Mesothelial cell of epicardium (in vitro differentiated cells): ENCODE measurements at regions not wholly inside any gene's neighbourhood (a gene's known extent, or its start where the extent isn't known, plus 50 kb on each side); places are given as distances from the start of the nearest gene placed in this dataset.

Experiments
- DNase-seq, 2 experiments: peaks; one replicate each; pipeline ENCODE4 v3.0.0; 2021; ENCODE audit warnings: low spot score in 2 of 2; ENCODE audit not compliant: unreplicated experiment in 2 of 2
- H3K27ac Mint-ChIP-seq: 2 replicates; pipeline ENCODE4 v1.8.0; 2021; ENCODE audit warnings: mixed read lengths
- H3K27me3 Mint-ChIP-seq: 2 replicates; pipeline ENCODE4 v1.8.0; 2021; ENCODE audit warnings: low read depth, mixed read lengths
- H3K36me3 Mint-ChIP-seq: 2 replicates; pipeline ENCODE4 v1.8.0; 2021; ENCODE audit warnings: mixed read lengths
- H3K4me1 Mint-ChIP-seq: 2 replicates; pipeline ENCODE4 v1.8.0; 2021; ENCODE audit warnings: mixed read lengths
- H3K4me3 Mint-ChIP-seq: 2 replicates; pipeline ENCODE4 v1.8.0; 2021; ENCODE audit warnings: mild to moderate bottlenecking, moderate library complexity, mixed read lengths
- H3K9me3 Mint-ChIP-seq: 2 replicates; pipeline ENCODE4 v1.8.0; 2021; ENCODE audit warnings: mixed read lengths
- TF ChIP-seq, protein P1 (sequence below): fragments of 200-600 bp; sonication (generic); IDR thresholded peaks from one replicate; pipeline ENCODE4 v1.5.0; 2021; ENCODE audit warnings: antibody characterized with exemption; ENCODE audit not compliant: unreplicated experiment

DNA sequence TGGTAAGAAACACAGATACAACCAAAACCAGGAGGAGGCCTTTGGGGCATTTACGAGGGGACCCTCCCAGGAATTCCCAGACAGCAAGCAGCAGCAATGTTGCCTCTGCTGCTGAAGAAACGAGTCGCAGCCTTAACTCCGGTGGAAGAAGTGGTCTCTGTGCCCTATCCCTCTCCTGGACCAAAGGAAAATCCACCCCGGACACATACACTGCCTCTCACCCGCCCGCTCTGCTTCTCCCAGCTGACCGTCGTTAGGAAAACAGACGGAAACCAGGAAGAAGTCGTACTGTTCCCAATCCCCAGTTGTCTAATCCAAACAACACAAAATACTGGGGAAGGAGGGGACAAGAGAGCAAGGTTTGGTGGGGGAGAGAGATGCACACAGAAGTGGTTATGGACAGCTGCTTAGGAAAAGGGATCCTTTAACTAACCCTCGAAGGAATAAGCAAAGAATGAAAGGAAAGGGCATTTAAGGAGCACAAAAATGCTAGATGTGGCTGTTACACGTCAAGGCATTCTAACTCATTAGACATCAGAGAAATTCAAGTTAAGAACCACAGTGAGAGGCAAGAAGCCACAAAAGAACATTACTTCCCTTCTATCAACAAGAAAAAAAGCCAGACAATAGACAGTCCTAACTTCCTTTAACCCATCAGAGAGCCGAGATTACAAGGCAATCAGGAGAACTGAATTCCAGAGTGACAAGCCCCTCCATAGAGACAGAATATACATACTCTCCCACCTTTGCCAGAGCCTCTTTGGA lies 71.9 kb downstream of the ACTL7B start:
- TF ChIP-seq, protein P1, sequence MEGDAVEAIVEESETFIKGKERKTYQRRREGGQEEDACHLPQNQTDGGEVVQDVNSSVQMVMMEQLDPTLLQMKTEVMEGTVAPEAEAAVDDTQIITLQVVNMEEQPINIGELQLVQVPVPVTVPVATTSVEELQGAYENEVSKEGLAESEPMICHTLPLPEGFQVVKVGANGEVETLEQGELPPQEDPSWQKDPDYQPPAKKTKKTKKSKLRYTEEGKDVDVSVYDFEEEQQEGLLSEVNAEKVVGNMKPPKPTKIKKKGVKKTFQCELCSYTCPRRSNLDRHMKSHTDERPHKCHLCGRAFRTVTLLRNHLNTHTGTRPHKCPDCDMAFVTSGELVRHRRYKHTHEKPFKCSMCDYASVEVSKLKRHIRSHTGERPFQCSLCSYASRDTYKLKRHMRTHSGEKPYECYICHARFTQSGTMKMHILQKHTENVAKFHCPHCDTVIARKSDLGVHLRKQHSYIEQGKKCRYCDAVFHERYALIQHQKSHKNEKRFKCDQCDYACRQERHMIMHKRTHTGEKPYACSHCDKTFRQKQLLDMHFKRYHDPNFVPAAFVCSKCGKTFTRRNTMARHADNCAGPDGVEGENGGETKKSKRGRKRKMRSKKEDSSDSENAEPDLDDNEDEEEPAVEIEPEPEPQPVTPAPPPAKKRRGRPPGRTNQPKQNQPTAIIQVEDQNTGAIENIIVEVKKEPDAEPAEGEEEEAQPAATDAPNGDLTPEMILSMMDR = no peak
- H3K4me3 Mint-ChIP-seq = no peak overlapping the region
- H3K36me3 Mint-ChIP-seq = no peaks in the 10 kb centered on the region
- DNase-seq = no peak
- no peaks in the 10 kb centered on the region for H3K9me3 Mint-ChIP-seq
- peaks cover 27% of the 10 kb centered on the region for H3K4me1 Mint-ChIP-seq
- H3K27ac Mint-ChIP-seq = no peak overlapping the region
- peaks cover 5% of the 10 kb centered on the region for H3K27me3 Mint-ChIP-seq

DNA sequence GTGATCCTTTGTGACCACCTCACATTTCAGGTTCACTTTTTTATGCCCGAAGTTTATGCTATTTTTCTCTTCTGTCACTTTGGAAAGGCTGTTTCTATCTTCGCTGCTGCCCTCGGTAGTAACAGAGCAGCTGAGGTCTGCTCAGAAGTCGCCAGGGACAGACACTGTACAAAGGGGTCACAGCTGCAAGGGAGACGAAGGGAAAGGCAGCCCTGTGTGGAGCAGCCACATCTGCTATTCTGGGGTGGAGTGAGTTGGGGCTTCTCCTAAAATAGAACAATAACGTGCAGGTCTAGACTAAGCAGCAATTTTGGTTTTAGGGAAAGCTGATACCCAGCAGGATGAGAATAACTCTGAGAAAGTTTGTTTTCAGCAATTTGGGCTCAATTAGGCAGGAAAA lies 72.5 kb downstream of the ACTL7B start:
- no peaks in the 10 kb centered on the region for H3K36me3 Mint-ChIP-seq
- TF ChIP-seq, protein P1 = no peak
- DNase-seq = no peak
- no peaks in the 10 kb centered on the region for H3K9me3 Mint-ChIP-seq
- H3K27me3 Mint-ChIP-seq = peaks cover 7% of the 10 kb centered on the region
- peaks cover 27% of the 10 kb centered on the region for H3K4me1 Mint-ChIP-seq
- no peak overlapping the region for H3K4me3 Mint-ChIP-seq
- H3K27ac Mint-ChIP-seq = no peak overlapping the region

DNA sequence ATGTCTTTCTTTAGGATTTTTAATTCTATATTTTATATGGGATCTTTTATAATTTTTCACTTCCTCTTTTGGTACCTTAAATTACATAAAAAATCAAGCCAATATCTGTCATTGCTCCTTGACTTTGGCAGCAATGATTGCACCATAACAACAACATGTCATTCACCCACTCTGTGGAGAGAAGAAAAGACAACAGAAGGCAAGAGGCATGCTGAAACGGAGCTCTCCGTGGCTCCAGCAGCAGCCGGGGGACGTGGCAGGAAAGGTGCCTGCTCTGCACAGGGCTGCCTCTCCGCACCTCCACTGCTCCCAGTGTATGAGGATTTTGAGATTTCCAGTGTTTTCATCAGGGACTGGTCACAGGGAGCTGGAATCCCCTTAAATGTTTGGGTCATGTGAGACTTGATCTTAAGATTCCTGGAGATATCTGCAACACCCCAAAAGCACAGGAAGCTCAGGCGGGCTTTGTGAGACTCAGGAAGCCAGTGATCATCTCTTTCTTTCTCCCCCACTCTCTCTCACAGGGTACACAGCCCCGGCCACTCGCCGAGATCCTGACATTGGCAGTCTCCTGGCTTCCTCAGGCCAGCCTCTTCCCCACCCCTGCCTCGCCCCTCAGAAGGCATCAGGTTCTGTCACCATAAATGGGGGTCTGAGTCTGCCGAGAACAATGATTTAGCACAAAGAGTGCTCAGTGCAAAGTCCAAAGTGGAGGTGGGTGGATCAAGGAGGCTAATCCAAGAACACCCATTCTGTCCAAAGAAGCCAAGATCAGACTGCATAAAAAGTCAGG lies 74.6 kb downstream of the ACTL7B start:
- peaks cover 12% of the 10 kb centered on the region for H3K27me3 Mint-ChIP-seq
- H3K9me3 Mint-ChIP-seq = no peaks in the 10 kb centered on the region
- DNase-seq = no peak
- no peak overlapping the region for H3K4me3 Mint-ChIP-seq
- no peak overlapping the region for H3K27ac Mint-ChIP-seq
- TF ChIP-seq, protein P1 = no peak
- peaks cover 12% of the 10 kb centered on the region for H3K4me1 Mint-ChIP-seq
- H3K36me3 Mint-ChIP-seq = no peaks in the 10 kb centered on the region

DNA sequence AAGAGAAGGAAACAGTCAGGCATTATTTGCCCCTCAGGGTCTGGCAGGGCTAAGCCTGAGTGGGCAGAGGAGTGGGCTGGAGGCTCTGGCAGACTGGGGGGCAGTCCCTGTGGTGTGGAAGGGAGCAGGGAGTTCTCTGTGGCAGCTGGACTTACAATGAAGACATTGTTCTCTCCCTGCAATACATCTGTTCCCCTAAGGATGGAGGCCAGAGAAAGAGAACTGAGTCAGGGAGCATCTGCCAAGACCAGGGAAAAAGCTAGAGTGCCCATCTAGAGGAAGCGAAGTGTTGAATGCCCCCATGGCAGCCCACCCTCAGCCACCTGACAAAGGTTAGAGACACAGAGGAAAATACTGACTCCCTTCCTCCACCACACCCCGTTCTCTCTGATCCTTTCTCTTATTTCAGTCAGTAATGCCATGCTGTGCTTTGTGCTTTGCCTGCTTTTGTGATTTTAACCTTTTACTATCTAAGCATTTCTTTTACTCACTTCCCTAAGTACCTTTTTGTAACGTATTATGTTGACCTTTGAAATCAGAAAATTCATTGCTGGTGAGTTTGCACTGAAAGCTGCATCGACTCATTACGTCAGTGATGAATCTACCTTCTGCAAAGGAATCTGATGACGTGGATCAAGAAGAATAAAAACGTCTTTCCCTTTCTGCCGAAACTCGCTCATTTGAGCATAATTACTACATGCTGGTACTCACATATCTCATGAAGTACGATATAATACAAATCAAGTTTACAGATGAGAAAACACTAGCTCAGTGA lies 76.0 kb downstream of the ACTL7B start:
- Mint-ChIP-seq H3K9me3 (no peaks in the 10 kb centered on the region), H3K27me3 (peaks cover 12% of the 10 kb centered on the region), H3K4me1 (peaks cover 12% of the 10 kb centered on the region), H3K36me3 (no peaks in the 10 kb centered on the region), H3K4me3 (no peak overlapping the region), H3K27ac (no peak overlapping the region)
- no peak for DNase-seq
- TF ChIP-seq, protein P1 = no peak

DNA sequence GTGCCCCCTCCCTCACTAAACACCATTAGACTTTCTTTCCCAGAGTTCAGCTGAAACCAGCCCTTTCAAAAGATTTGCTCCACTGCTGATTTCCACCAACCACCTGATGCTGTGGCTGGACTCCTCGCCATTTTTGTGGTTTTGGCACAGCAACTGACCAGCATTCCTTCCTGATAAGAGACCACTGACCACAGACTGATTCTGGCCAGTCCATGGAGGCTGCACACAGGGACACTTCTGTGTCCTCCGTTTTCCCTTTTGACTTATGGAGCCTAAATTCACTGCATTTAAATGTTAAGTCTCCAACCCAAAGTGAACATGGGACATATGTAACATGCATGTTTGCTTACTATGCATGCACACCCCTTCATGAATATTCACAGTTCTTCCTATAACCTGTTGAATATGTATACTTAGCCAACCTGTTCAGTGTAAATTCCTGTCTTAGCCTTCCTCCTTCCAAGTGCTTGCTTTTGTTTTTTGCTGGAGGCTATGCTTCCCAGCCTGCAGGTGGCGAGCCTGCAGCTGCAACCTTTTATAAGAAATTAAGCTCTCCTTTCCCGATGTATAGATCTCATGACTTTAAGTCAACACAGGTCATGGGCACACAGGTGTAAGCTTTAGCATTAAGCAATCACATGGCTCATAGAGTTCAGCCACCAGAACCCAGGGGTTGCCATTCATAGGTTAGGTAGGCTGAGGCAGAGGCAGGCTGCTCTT lies 78.7 kb downstream of the ACTL7B start:
- no peak overlapping the region for H3K4me3 Mint-ChIP-seq
- H3K36me3 Mint-ChIP-seq = no peaks in the 10 kb centered on the region
- DNase-seq = no peak
- H3K4me1 Mint-ChIP-seq = peaks cover 7% of the 10 kb centered on the region
- H3K27me3 Mint-ChIP-seq = peaks cover 12% of the 10 kb centered on the region
- H3K9me3 Mint-ChIP-seq = no peaks in the 10 kb centered on the region
- H3K27ac Mint-ChIP-seq = no peak overlapping the region
- TF ChIP-seq, protein P1 = no peak
